H9 (cell line): ENCODE measurements at regions not wholly inside any gene's neighbourhood (a gene's known extent, or its start where the extent isn't known, plus 50 kb on each side); places are given as distances from the start of the nearest gene placed in this dataset.

Source experiments
- DNase-seq: peaks from one replicate; pipeline ENCODE4 v3.0.0-alpha.2; 2017
- H2AFZ ChIP-seq: one replicate; pipeline ENCODE4 v1.6.1; 2013; ENCODE audit warnings: mild to moderate bottlenecking, low read length, control low read depth, moderate library complexity
- H2AK5ac ChIP-seq: 2 replicates; pipeline ENCODE4 v1.6.1; 2013; ENCODE audit warnings: low read length, control low read depth, mixed read lengths; ENCODE audit not compliant: insufficient read length
- H2BK120ac ChIP-seq: one replicate; pipeline ENCODE4 v1.6.1; 2013; ENCODE audit warnings: low read depth, mild to moderate bottlenecking, low read length, control low read depth, inconsistent platforms; ENCODE audit not compliant: poor library complexity, severe bottlenecking
- H2BK12ac ChIP-seq: 2 replicates; pipeline ENCODE4 v1.6.1; 2013; ENCODE audit warnings: low read length, control low read depth, mixed read lengths, low read depth; ENCODE audit not compliant: insufficient read length
- H2BK15ac ChIP-seq: 2 replicates; pipeline ENCODE4 v1.6.1; 2013; ENCODE audit warnings: low read depth, low read length, control low read depth
- H2BK20ac ChIP-seq: one replicate; pipeline ENCODE4 v1.6.1; 2013; ENCODE audit warnings: low read depth, mild to moderate bottlenecking, low read length, control low read depth, inconsistent platforms; ENCODE audit not compliant: poor library complexity, severe bottlenecking
- H2BK5ac ChIP-seq: 2 replicates; pipeline ENCODE4 v1.6.1; 2013; ENCODE audit warnings: low read length, control low read depth, mixed read lengths; ENCODE audit not compliant: insufficient read length
- H3K14ac ChIP-seq: 2 replicates; pipeline ENCODE4 v1.6.1; 2013; ENCODE audit warnings: low read length, control low read depth; ENCODE audit not compliant: insufficient read depth
- H3K18ac ChIP-seq: 2 replicates; pipeline ENCODE4 v1.6.1; 2013; ENCODE audit warnings: low read depth, mild to moderate bottlenecking, mixed read lengths, low read length, control low read depth; ENCODE audit not compliant: insufficient read length
- H3K23ac ChIP-seq: 2 replicates; pipeline ENCODE4 v1.6.1; 2013; ENCODE audit warnings: low read length, control low read depth, mixed read lengths, low read depth; ENCODE audit not compliant: insufficient read length
- H3K23me2 ChIP-seq: 2 replicates; pipeline ENCODE4 v1.6.1; 2013; ENCODE audit warnings: low read depth, mild to moderate bottlenecking, mixed read lengths, low read length, control low read depth; ENCODE audit not compliant: insufficient read length, poor library complexity, severe bottlenecking
- H3K27ac ChIP-seq: 2 replicates; pipeline ENCODE4 v1.5.1; 2013; ENCODE audit warnings: low read length, control low read depth, mixed read lengths, low read depth; ENCODE audit not compliant: insufficient read length
- H3K27me3 ChIP-seq: 2 replicates; pipeline ENCODE4 v1.6.1; 2013; ENCODE audit warnings: low read length, control low read depth, inconsistent platforms; ENCODE audit not compliant: insufficient read depth
- H3K4ac ChIP-seq: 2 replicates; pipeline ENCODE4 v1.6.1; 2013; ENCODE audit warnings: low read depth, mild to moderate bottlenecking, control low read depth, inconsistent platforms, low read length, moderate library complexity
- H3K4me1 ChIP-seq: 2 replicates; pipeline ENCODE4 v1.6.1; 2013; ENCODE audit warnings: low read length, control low read depth, inconsistent platforms; ENCODE audit not compliant: insufficient read depth
- H3K4me2 ChIP-seq: 2 replicates; pipeline ENCODE4 v1.6.1; 2013; ENCODE audit warnings: low read length, control low read depth, mixed read lengths; ENCODE audit not compliant: insufficient read length, insufficient read depth
- H3K56ac ChIP-seq: 2 replicates; pipeline ENCODE4 v1.6.1; 2013; ENCODE audit warnings: low read depth, mild to moderate bottlenecking, mixed read lengths, low read length, control low read depth; ENCODE audit not compliant: insufficient read length
- H3K79me1 ChIP-seq: 2 replicates; pipeline ENCODE4 v1.6.1; 2013; ENCODE audit warnings: low read depth, mild to moderate bottlenecking, moderate library complexity, low read length, control low read depth, inconsistent platforms; ENCODE audit not compliant: insufficient read depth, poor library complexity, severe bottlenecking
- H3K79me2 ChIP-seq: 2 replicates; pipeline ENCODE4 v1.6.1; 2013; ENCODE audit warnings: low read length, control low read depth, inconsistent platforms; ENCODE audit not compliant: insufficient read depth
- H3K9ac ChIP-seq: 2 replicates; pipeline ENCODE4 v1.6.1; 2013; ENCODE audit warnings: low read length, control low read depth, mixed read lengths; ENCODE audit not compliant: insufficient read length; ENCODE audit errors: extremely low read depth
- H3K9me3 ChIP-seq: one replicate; pipeline ENCODE4 v1.6.1; 2013; ENCODE audit warnings: low read depth, low read length, inconsistent platforms; ENCODE audit not compliant: control insufficient read depth
- H3T11ph ChIP-seq: one replicate; pipeline ENCODE4 v1.6.1; 2013; ENCODE audit warnings: mild to moderate bottlenecking, low read length, control low read depth, inconsistent platforms
- H4K20me1 ChIP-seq: one replicate; pipeline ENCODE4 v1.6.1; 2013; ENCODE audit not compliant: control insufficient read depth, insufficient read length, insufficient read depth
- H4K5ac ChIP-seq: 2 replicates; pipeline ENCODE4 v1.6.1; 2013; ENCODE audit warnings: low read depth, mild to moderate bottlenecking, mixed read lengths, low read length, control low read depth; ENCODE audit not compliant: insufficient read length
- H4K8ac ChIP-seq: replicated peaks from 2 replicates; pipeline ENCODE4 v1.6.1; 2013; ENCODE audit warnings: low read length, control low read depth, mixed read lengths, low read depth; ENCODE audit not compliant: insufficient read length
- H4K91ac ChIP-seq: 2 replicates; pipeline ENCODE4 v1.6.1; 2013; ENCODE audit warnings: low read depth, mild to moderate bottlenecking, moderate library complexity, mixed read lengths, low read length, control low read depth; ENCODE audit not compliant: insufficient read length
- H3K27ac Mint-ChIP-seq, 3 experiments: 2 replicates in 2 of 3; 3 replicates in 1 of 3; pipeline ENCODE4 v1.8.0; 2020 to 2021; ENCODE audit warnings: mixed read lengths in 3 of 3, mild to moderate bottlenecking in 1 of 3, moderate library complexity in 1 of 3
- H3K27me3 Mint-ChIP-seq: 2 replicates; pipeline ENCODE4 v1.8.0; 2021; ENCODE audit warnings: low read depth, mild to moderate bottlenecking, moderate library complexity, mixed read lengths
- H3K36me3 Mint-ChIP-seq, 3 experiments: 2 replicates in 2 of 3; 3 replicates in 1 of 3; pipeline ENCODE4 v1.8.0; 2020 to 2021; ENCODE audit warnings: low read depth in 3 of 3, mixed read lengths in 3 of 3; ENCODE audit not compliant: insufficient read depth in 1 of 3
- H3K4me1 Mint-ChIP-seq, 2 experiments: 2 replicates each; pipeline ENCODE4 v1.8.0; 2020; ENCODE audit warnings: mixed read lengths in 2 of 2
- H3K4me3 Mint-ChIP-seq, 2 experiments: 2 replicates in 1 of 2; 3 replicates in 1 of 2; pipeline ENCODE4 v1.8.0; 2020 to 2021; ENCODE audit warnings: mild to moderate bottlenecking in 2 of 2, mixed read lengths in 2 of 2, moderate library complexity in 1 of 2
- H3K9me3 Mint-ChIP-seq, 2 experiments: 2 replicates in 1 of 2; 3 replicates in 1 of 2; pipeline ENCODE4 v1.8.0; 2020; ENCODE audit warnings: mild to moderate bottlenecking in 2 of 2, mixed read lengths in 2 of 2, moderate library complexity in 1 of 2
- CTCF ChIP-seq: fragments of 200-600 bp; sonication (generic); conservative IDR thresholded peaks from 3 replicates; pipeline ENCODE4 v1.8.0; 2021; ENCODE audit warnings: antibody characterized with exemption, mild to moderate bottlenecking
- WGBS: extraction: QIAGEN DNeasy Blood & Tissue Kit; methylation state at CpG from one replicate; pipeline ENCODE4 v1.1.7; 2013; ENCODE audit warnings: missing lambda C conversion rate, low lambda C conversion rate, mixed read lengths; ENCODE audit not compliant: insufficient read length; ENCODE audit errors: extremely low coverage; 5-methylcytosine and 5-hydroxymethylcytosine counted together

GRCh38 chr22:47392729-47393128 is 630.3 kb downstream of the TBC1D22A start:
- H4K5ac ChIP-seq: no peak overlapping the region
- Mint-ChIP-seq H3K36me3 (peaks cover 5 to 20% (median 7%) of the 10 kb centered on the region in 3 experiments; a peak in 6 of 7 replicates), H3K27me3 (peaks cover 3% of the 10 kb centered on the region), H3K9me3 (peaks cover 70 to 87% of the 10 kb centered on the region in 2 experiments), H3K4me1 (no peaks in the 10 kb centered on the region), H3K4me3 (no peak overlapping the region), H3K27ac (no peak overlapping the region)
- H3K9ac ChIP-seq: no peak overlapping the region
- TF ChIP-seq CTCF: no peak
- no peak overlapping the region for H4K8ac ChIP-seq
- H3K23ac ChIP-seq: no peak overlapping the region
- peaks cover 100% of the 10 kb centered on the region for H3K9me3 ChIP-seq
- no peak overlapping the region for H2AFZ ChIP-seq
- no peaks in the 10 kb centered on the region for H3K79me2 ChIP-seq
- no peak overlapping the region for H3K18ac ChIP-seq
- H3K4me1 ChIP-seq: no peaks in the 10 kb centered on the region
- no peaks in the 10 kb centered on the region for H3K27me3 ChIP-seq
- WGBS: no CpG with 5 or more reads among the region's 8 CpGs
- H2BK15ac ChIP-seq: no peak overlapping the region
- no peak overlapping the region for H2BK20ac ChIP-seq
- no peak overlapping the region for H3K4ac ChIP-seq
- no peak overlapping the region for H2BK5ac ChIP-seq
- no peaks in the 10 kb centered on the region for H3K23me2 ChIP-seq
- no peak overlapping the region for H3K56ac ChIP-seq
- no peak overlapping the region for H2AK5ac ChIP-seq
- H3K79me1 ChIP-seq: no peaks in the 10 kb centered on the region
- no peaks in the 10 kb centered on the region for H4K20me1 ChIP-seq
- H4K91ac ChIP-seq: no peak overlapping the region
- no peak overlapping the region for H3K4me2 ChIP-seq
- no peak overlapping the region for H3T11ph ChIP-seq
- H3K14ac ChIP-seq: no peak overlapping the region
- H2BK120ac ChIP-seq: no peak overlapping the region
- DNase-seq: no peak
- H2BK12ac ChIP-seq: no peak overlapping the region
- H3K27ac ChIP-seq: no peak overlapping the region
